CD14-positive monocyte (primary cell): ENCODE measurements at regions not wholly inside any gene's neighbourhood (a gene's known extent, or its start where the extent isn't known, plus 50 kb on each side); places are given as distances from the start of the nearest gene placed in this dataset.
A peak's percentile ranks its signal among the peaks of the same experiment; 100 is the strongest.

Experiments used
- DNase-seq, 3 donors: peaks; one replicate each; pipeline ENCODE4 v3.0.0-alpha.2; 2011 to 2022
- H2AFZ ChIP-seq: 2 replicates; pipeline ENCODE4 v1.6.0; 2012; ENCODE audit warnings: mild to moderate bottlenecking, low read depth, low read length, inconsistent platforms; ENCODE audit not compliant: insufficient read depth, poor library complexity, severe bottlenecking
- H3K27ac ChIP-seq, 2 donors: 1 replicate in 1 of 2; 2 replicates in 1 of 2; pipeline ENCODE4 v1.5.1; 2012 to 2013; ENCODE audit warnings: low read length in 2 of 2, control low read depth in 1 of 2, inconsistent platforms in 1 of 2, low read depth in 1 of 2, mild to moderate bottlenecking in 1 of 2
- H3K27me3 ChIP-seq, 2 donors: one replicate each; pipeline versions ENCODE4 v1.6.0 to v1.6.1; 2011 to 2013; ENCODE audit warnings: low read length in 2 of 2; ENCODE audit not compliant: control insufficient read depth in 2 of 2, insufficient read depth in 2 of 2
- H3K36me3 ChIP-seq, 2 donors: replicated peaks in 1 of 2; 1 replicate in 1 of 2; 2 replicates in 1 of 2; pipeline versions ENCODE4 v1.5.1 to v1.6.1; 2012 to 2013; ENCODE audit warnings: low read length in 2 of 2, control low read depth in 1 of 2, inconsistent platforms in 1 of 2, mild to moderate bottlenecking in 1 of 2; ENCODE audit not compliant: insufficient read depth in 2 of 2, control insufficient read depth in 1 of 2
- H3K4me1 ChIP-seq, 2 donors: 1 replicate in 1 of 2; 2 replicates in 1 of 2; pipeline versions ENCODE4 v1.5.1 to v1.6.1; 2012 to 2013; ENCODE audit warnings: low read length in 2 of 2, control low read depth in 1 of 2, inconsistent platforms in 1 of 2, mild to moderate bottlenecking in 1 of 2, moderate library complexity in 1 of 2; ENCODE audit not compliant: insufficient read depth in 2 of 2, control insufficient read depth in 1 of 2
- H3K4me2 ChIP-seq: replicated peaks from 2 replicates; pipeline ENCODE3; 2012; ENCODE audit warnings: low read length, moderate library complexity, mild to moderate bottlenecking; ENCODE audit not compliant: poor library complexity, severe bottlenecking; ENCODE audit errors: extremely low read depth
- H3K4me3 ChIP-seq, 3 experiments: fragments of 200-600 bp in 1 of 3; sonication (generic) in 1 of 3; replicated peaks in 1 of 3; 1 replicate in 2 of 3; 2 replicates in 1 of 3; pipeline ENCODE4 v1.5.1; 2011 to 2013; ENCODE audit warnings: low read length in 3 of 3, mild to moderate bottlenecking in 3 of 3, control low read depth in 2 of 3, low read depth in 2 of 3, inconsistent platforms in 1 of 3, moderate library complexity in 1 of 3
- H3K79me2 ChIP-seq: 2 replicates; pipeline ENCODE4 v1.6.0; 2012; ENCODE audit warnings: mild to moderate bottlenecking, control low read depth, inconsistent platforms, low read length, moderate library complexity; ENCODE audit not compliant: insufficient read depth
- H3K9ac ChIP-seq: 2 replicates; pipeline ENCODE4 v1.6.0; 2017; ENCODE audit warnings: low read length, mild to moderate bottlenecking; ENCODE audit not compliant: insufficient read depth, poor library complexity, severe bottlenecking
- H3K9me3 ChIP-seq, 2 donors: replicated peaks in 1 of 2; 1 replicate in 1 of 2; 2 replicates in 1 of 2; pipeline versions ENCODE4 v1.5.1 to v1.6.1; 2012 to 2013; ENCODE audit warnings: low read length in 2 of 2, control low read depth in 1 of 2; ENCODE audit not compliant: control insufficient read depth in 1 of 2, insufficient read depth in 1 of 2
- H4K20me1 ChIP-seq: 2 replicates; pipeline ENCODE4 v1.6.0; 2012; ENCODE audit warnings: mild to moderate bottlenecking, low read length, control low read depth, moderate library complexity; ENCODE audit not compliant: insufficient read depth
- H3K27ac Mint-ChIP-seq, 7 donors: one replicate each; pipeline ENCODE4 v1.8.0; 2020; ENCODE audit warnings: mild to moderate bottlenecking in 7 of 7, mixed read lengths in 7 of 7, moderate library complexity in 6 of 7, inconsistent platforms in 2 of 7
- H3K27me3 Mint-ChIP-seq, 3 donors: one replicate each; pipeline ENCODE4 v1.8.0; 2021 to 2022; ENCODE audit warnings: low read depth in 3 of 3, mild to moderate bottlenecking in 3 of 3, mixed read lengths in 3 of 3, moderate library complexity in 3 of 3, inconsistent platforms in 1 of 3
- H3K36me3 Mint-ChIP-seq, 2 donors: one replicate each; pipeline ENCODE4 v1.8.0; 2020; ENCODE audit warnings: mixed read lengths in 2 of 2, inconsistent platforms in 1 of 2, mild to moderate bottlenecking in 1 of 2
- H3K4me1 Mint-ChIP-seq: one replicate; pipeline ENCODE4 v1.8.0; 2020; ENCODE audit warnings: mild to moderate bottlenecking, mixed read lengths
- H3K4me3 Mint-ChIP-seq, 2 donors: one replicate each; pipeline ENCODE4 v1.8.0; 2020; ENCODE audit warnings: mild to moderate bottlenecking in 2 of 2, mixed read lengths in 2 of 2, moderate library complexity in 1 of 2
- H3K9me3 Mint-ChIP-seq, 7 donors: one replicate each; pipeline ENCODE4 v1.8.0; 2020 to 2022; ENCODE audit warnings: mixed read lengths in 7 of 7, mild to moderate bottlenecking in 6 of 7, moderate library complexity in 6 of 7, inconsistent platforms in 2 of 7
- CTCF ChIP-seq: fragments of 200-600 bp; IDR thresholded peaks from one replicate; pipeline ENCODE4 v1.8.0; 2022; ENCODE audit warnings: antibody characterized with exemption, mild to moderate bottlenecking
- WGBS: methylation state at CpG from one replicate; pipeline ENCODE4 v1.1.5; 2013; ENCODE audit warnings: missing lambda C conversion rate; ENCODE audit not compliant: insufficient coverage; 5-methylcytosine and 5-hydroxymethylcytosine counted together
- intact Hi-C, 2 donors: fragments of 100-400 bp; cut with micrococcal nuclease; formaldehyde crosslinking; loops; one replicate each; pipeline versions ENCODE4 v1.15.0 to v1.15.1; 2023

- no CpG with 5 or more reads among the region's 4 CpGs for WGBS
- H3K36me3 ChIP-seq: no peaks in the 10 kb centered on the region
- H3K27ac ChIP-seq: no peak overlapping the region
- H3K27me3 ChIP-seq: no peaks in the 10 kb centered on the region
- DNase-seq: no peak
- TF ChIP-seq CTCF: no peak
- H3K27ac Mint-ChIP-seq: peak overlapping the region in 1 of 7 donors; percentile 63
- H3K79me2 ChIP-seq: no peaks in the 10 kb centered on the region
- intact Hi-C loops: no loop called here
- no peak overlapping the region for H3K4me2 ChIP-seq
- H3K9ac ChIP-seq: no peak overlapping the region
- H3K9me3 ChIP-seq: no peaks in the 10 kb centered on the region
- peaks cover 0 to 2% (median 0%) of the 10 kb centered on the region in 7 donors for H3K9me3 Mint-ChIP-seq
- H3K4me3 Mint-ChIP-seq: no peak overlapping the region
- H3K27me3 Mint-ChIP-seq: peaks cover 0 to 6% (median 3%) of the 10 kb centered on the region in 3 donors
- H3K4me3 ChIP-seq: no peak overlapping the region
- H4K20me1 ChIP-seq: no peaks in the 10 kb centered on the region
- H3K36me3 Mint-ChIP-seq: no peaks in the 10 kb centered on the region
- no peak overlapping the region for H2AFZ ChIP-seq
- H3K4me1 Mint-ChIP-seq: peaks cover 3% of the 10 kb centered on the region
- no peaks in the 10 kb centered on the region for H3K4me1 ChIP-seq
Measured at GRCh38 chr11:77525455-77526091, 51.7 kb upstream of the PAK1 start.

GRCh38 chr11:77524539-77524938, 50.6 kb upstream of the PAK1 start:
- no peak for DNase-seq
- no peaks in the 10 kb centered on the region for H4K20me1 ChIP-seq
- peaks cover 3% of the 10 kb centered on the region for H3K4me1 Mint-ChIP-seq
- no peak for TF ChIP-seq CTCF
- H3K4me1 ChIP-seq: no peaks in the 10 kb centered on the region
- H3K4me2 ChIP-seq: no peak overlapping the region
- no peak overlapping the region for H3K4me3 ChIP-seq
- H3K4me3 Mint-ChIP-seq: no peak overlapping the region
- no peaks in the 10 kb centered on the region for H3K27me3 ChIP-seq
- H3K9ac ChIP-seq: no peak overlapping the region
- peaks cover 2 to 6% (median 3%) of the 10 kb centered on the region in 3 donors for H3K27me3 Mint-ChIP-seq
- H3K27ac Mint-ChIP-seq: no peak overlapping the region
- no peaks in the 10 kb centered on the region for H3K9me3 ChIP-seq
- H3K79me2 ChIP-seq: no peaks in the 10 kb centered on the region
- no peak overlapping the region for H2AFZ ChIP-seq
- H3K27ac ChIP-seq: no peak overlapping the region
- peaks cover 0 to 2% (median 0%) of the 10 kb centered on the region in 7 donors for H3K9me3 Mint-ChIP-seq
- H3K36me3 Mint-ChIP-seq: no peaks in the 10 kb centered on the region
- no peaks in the 10 kb centered on the region for H3K36me3 ChIP-seq
- intact Hi-C loops: no loop called here
